22Rv1 (cell line): ENCODE measurements at regions not wholly inside any gene's neighbourhood (a gene's known extent, or its start where the extent isn't known, plus 50 kb on each side); places are given as distances from the start of the nearest gene placed in this dataset.

Experiments
- ZFX ChIP-seq: fragments of 450-650 bp; IDR thresholded peaks from 2 replicates; pipeline ENCODE4 v1.6.1; 2017; ENCODE audit warnings: antibody characterized with exemption, borderline replicate concordance
- TF ChIP-seq, protein P1 (sequence below): fragments of 450-650 bp; IDR thresholded peaks from 2 replicates; pipeline ENCODE4 v1.5.1; 2017; ENCODE audit warnings: mild to moderate bottlenecking

DNA sequence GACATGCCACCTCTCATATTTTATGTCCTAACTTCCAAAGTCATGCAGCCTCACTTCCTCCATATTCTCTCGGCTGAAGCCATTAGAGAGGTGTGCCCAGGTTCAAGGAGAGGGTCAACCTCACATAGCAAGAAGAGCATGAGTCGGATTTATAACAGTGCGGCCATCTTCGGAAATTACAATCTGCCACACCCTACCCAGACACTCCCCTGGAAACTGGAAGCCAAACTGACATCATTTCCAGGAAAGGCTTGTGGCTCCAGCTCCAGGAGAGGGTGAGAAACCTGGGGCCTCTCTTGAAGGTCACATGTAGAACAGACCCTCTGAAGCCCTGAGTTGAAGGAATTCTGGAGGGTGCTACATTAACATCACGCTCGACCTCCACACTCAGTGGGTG is 73.5 kb downstream of the RRAGC start:
- TF ChIP-seq, protein P1, sequence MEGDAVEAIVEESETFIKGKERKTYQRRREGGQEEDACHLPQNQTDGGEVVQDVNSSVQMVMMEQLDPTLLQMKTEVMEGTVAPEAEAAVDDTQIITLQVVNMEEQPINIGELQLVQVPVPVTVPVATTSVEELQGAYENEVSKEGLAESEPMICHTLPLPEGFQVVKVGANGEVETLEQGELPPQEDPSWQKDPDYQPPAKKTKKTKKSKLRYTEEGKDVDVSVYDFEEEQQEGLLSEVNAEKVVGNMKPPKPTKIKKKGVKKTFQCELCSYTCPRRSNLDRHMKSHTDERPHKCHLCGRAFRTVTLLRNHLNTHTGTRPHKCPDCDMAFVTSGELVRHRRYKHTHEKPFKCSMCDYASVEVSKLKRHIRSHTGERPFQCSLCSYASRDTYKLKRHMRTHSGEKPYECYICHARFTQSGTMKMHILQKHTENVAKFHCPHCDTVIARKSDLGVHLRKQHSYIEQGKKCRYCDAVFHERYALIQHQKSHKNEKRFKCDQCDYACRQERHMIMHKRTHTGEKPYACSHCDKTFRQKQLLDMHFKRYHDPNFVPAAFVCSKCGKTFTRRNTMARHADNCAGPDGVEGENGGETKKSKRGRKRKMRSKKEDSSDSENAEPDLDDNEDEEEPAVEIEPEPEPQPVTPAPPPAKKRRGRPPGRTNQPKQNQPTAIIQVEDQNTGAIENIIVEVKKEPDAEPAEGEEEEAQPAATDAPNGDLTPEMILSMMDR, result no peak
- no peak for TF ChIP-seq ZFX
